ENCODE measurements at regions not wholly inside any gene's neighbourhood (a gene's known extent, or its start where the extent isn't known, plus 50 kb on each side); places are given as distances from the start of the nearest gene placed in this dataset.

- no peaks in the 10 kb centered on the region for H3K36me3 ChIP-seq (ENCODE audit: low read length)
These were observed 211.0 kb downstream of the CYRIA start for GRCh38 chr2:16454621-16455020.

GRCh38 chr2:16452123-16452522 lies 213.5 kb downstream of the CYRIA start:
- H3K4me2 ChIP-seq (ENCODE audit: low read depth, low read length, poor library complexity, severe bottlenecking), result no peak overlapping the region
- H3K4me3 ChIP-seq (ENCODE audit: insufficient read depth, low read length, poor library complexity, severe bottlenecking), result no peak overlapping the region
- H3K9me2 ChIP-seq (replicated peaks; ENCODE audit: insufficient read depth, low read length), result no peaks in the 10 kb centered on the region
- no peaks in the 10 kb centered on the region for H3K9me3 ChIP-seq (ENCODE audit: insufficient read depth, low read length)
- no peak overlapping the region for H3K9ac ChIP-seq (ENCODE audit: low read length)
- H3K27ac ChIP-seq (ENCODE audit: low read depth, low read length), result no peak overlapping the region
- TF ChIP-seq EZH2phosphoT487 (conservative IDR thresholded peaks at IDR 0.05; ENCODE audit: low read length), result no peak
- TF ChIP-seq, protein P1, sequence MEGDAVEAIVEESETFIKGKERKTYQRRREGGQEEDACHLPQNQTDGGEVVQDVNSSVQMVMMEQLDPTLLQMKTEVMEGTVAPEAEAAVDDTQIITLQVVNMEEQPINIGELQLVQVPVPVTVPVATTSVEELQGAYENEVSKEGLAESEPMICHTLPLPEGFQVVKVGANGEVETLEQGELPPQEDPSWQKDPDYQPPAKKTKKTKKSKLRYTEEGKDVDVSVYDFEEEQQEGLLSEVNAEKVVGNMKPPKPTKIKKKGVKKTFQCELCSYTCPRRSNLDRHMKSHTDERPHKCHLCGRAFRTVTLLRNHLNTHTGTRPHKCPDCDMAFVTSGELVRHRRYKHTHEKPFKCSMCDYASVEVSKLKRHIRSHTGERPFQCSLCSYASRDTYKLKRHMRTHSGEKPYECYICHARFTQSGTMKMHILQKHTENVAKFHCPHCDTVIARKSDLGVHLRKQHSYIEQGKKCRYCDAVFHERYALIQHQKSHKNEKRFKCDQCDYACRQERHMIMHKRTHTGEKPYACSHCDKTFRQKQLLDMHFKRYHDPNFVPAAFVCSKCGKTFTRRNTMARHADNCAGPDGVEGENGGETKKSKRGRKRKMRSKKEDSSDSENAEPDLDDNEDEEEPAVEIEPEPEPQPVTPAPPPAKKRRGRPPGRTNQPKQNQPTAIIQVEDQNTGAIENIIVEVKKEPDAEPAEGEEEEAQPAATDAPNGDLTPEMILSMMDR (IDR thresholded peaks at IDR 0.05; ENCODE audit: insufficient read depth, low read length, poor library complexity, severe bottlenecking), result no peak
- H3K79me2 ChIP-seq (ENCODE audit: insufficient read depth, low read length), result no peaks in the 10 kb centered on the region
- H2AFZ ChIP-seq (ENCODE audit: low read depth, low read length, severe bottlenecking), result no peak overlapping the region
- H3F3A ChIP-seq (ENCODE audit: insufficient read depth), result no peaks in the 10 kb centered on the region
- no peaks in the 10 kb centered on the region for H4K20me1 ChIP-seq (ENCODE audit: low read depth, low read length)
- no peaks in the 10 kb centered on the region for H3K36me3 ChIP-seq (ENCODE audit: low read length)
- no peaks in the 10 kb centered on the region for H3K27me3 ChIP-seq (ENCODE audit: low read length)

More at GRCh38 chr2:16454621-16455020, 211.0 kb downstream of the CYRIA start:
- no peak overlapping the region for H3K4me2 ChIP-seq (ENCODE audit: low read depth, low read length, poor library complexity, severe bottlenecking)
- TF ChIP-seq, protein P1 (IDR thresholded peaks at IDR 0.05; ENCODE audit: insufficient read depth, low read length, poor library complexity, severe bottlenecking), result no peak
- TF ChIP-seq EZH2phosphoT487 (conservative IDR thresholded peaks at IDR 0.05; ENCODE audit: low read length), result no peak
- H3K9ac ChIP-seq (ENCODE audit: low read length), result no peak overlapping the region
- H3K9me2 ChIP-seq (replicated peaks; ENCODE audit: insufficient read depth, low read length), result no peaks in the 10 kb centered on the region
- H3K27me3 ChIP-seq (ENCODE audit: low read length), result no peaks in the 10 kb centered on the region
- no peak overlapping the region for H2AFZ ChIP-seq (ENCODE audit: low read depth, low read length, severe bottlenecking)
- no peaks in the 10 kb centered on the region for H3K9me3 ChIP-seq (ENCODE audit: insufficient read depth, low read length)
- H3K4me3 ChIP-seq (ENCODE audit: insufficient read depth, low read length, poor library complexity, severe bottlenecking), result no peak overlapping the region
- H4K20me1 ChIP-seq (ENCODE audit: low read depth, low read length), result no peaks in the 10 kb centered on the region
- no peaks in the 10 kb centered on the region for H3K79me2 ChIP-seq (ENCODE audit: insufficient read depth, low read length)
- H3K27ac ChIP-seq (ENCODE audit: low read depth, low read length), result no peak overlapping the region
- H3F3A ChIP-seq (ENCODE audit: insufficient read depth), result no peaks in the 10 kb centered on the region

GRCh38 chr2:16446706-16447105 lies 218.9 kb downstream of the CYRIA start:
- Histone ChIP-seq H3K36me3 (ENCODE audit: low read length) (no peaks in the 10 kb centered on the region), H3K9me3 (ENCODE audit: insufficient read depth, low read length) (no peaks in the 10 kb centered on the region), H3K79me2 (ENCODE audit: insufficient read depth, low read length) (no peaks in the 10 kb centered on the region), H3K9me2 (replicated peaks; ENCODE audit: insufficient read depth, low read length) (no peaks in the 10 kb centered on the region), H3K4me3 (ENCODE audit: insufficient read depth, low read length, poor library complexity, severe bottlenecking) (no peak overlapping the region), H4K20me1 (ENCODE audit: low read depth, low read length) (no peaks in the 10 kb centered on the region), H3K27me3 (ENCODE audit: low read length) (no peaks in the 10 kb centered on the region), H2AFZ (ENCODE audit: low read depth, low read length, severe bottlenecking) (no peak overlapping the region), H3K9ac (ENCODE audit: low read length) (no peak overlapping the region), H3K27ac (ENCODE audit: low read depth, low read length) (no peak overlapping the region), H3F3A (ENCODE audit: insufficient read depth) (no peaks in the 10 kb centered on the region), H3K4me2 (ENCODE audit: low read depth, low read length, poor library complexity, severe bottlenecking) (no peak overlapping the region)
- TF ChIP-seq EZH2phosphoT487 (conservative IDR thresholded peaks at IDR 0.05; ENCODE audit: low read length), result no peak
- TF ChIP-seq, protein P1 (IDR thresholded peaks at IDR 0.05; ENCODE audit: insufficient read depth, low read length, poor library complexity, severe bottlenecking), result no peak
